Endothelial cell of umbilical vein (primary cell): ENCODE measurements at regions not wholly inside any gene's neighbourhood (a gene's known extent, or its start where the extent isn't known, plus 50 kb on each side); places are given as distances from the start of the nearest gene placed in this dataset.

ENCODE experiments used
- BruUV-seq: library from RNA; stranded (reverse); fragments of 400-500 nt; replicated peaks from 2 replicates; lab custom pipeline; 2021; lab: Mats Ljungman, UMichigan
- CTCF ChIA-PET: fragments of 300-600, 350-600 bp; sonication (Branson Sonifier 250); formaldehyde crosslinking; loops from one replicate; lab custom pipeline; 2021; ENCODE audit warnings: antibody characterized with exemption, inconsistent platforms; lab: Charles Lee
- POLR2A ChIA-PET: fragments of 300-600, 350-600 bp; sonication (Branson Sonifier 250); formaldehyde crosslinking; loops from one replicate; lab custom pipeline; 2021; ENCODE audit warnings: antibody characterized with exemption, inconsistent platforms; lab: Charles Lee
- DNase-seq: peaks from one replicate; pipeline ENCODE4 v3.0.0-alpha.2; 2011; ENCODE audit warnings: low read depth, low spot score
- FAIRE-seq: peaks from 2 replicates; lab custom pipeline; 2011; peaks lifted over from hg19 to GRCh38; lab: Jason Lieb, UNC
- H2AFZ ChIP-seq: 2 replicates; pipeline ENCODE4 v1.6.0; 2012; ENCODE audit warnings: low read depth, low read length, control low read depth, inconsistent platforms
- H3K27ac ChIP-seq: 2 replicates; pipeline ENCODE4 v1.5.1; 2011; ENCODE audit warnings: low read depth, mild to moderate bottlenecking, control low read depth, low read length, moderate library complexity; ENCODE audit not compliant: insufficient read depth
- H3K27me3 ChIP-seq, 2 experiments: 2 replicates each; pipeline versions ENCODE4 v1.6.0 to v1.6.1; 2011; ENCODE audit warnings: low read length in 2 of 2, mixed read lengths in 1 of 2; ENCODE audit not compliant: control insufficient read depth in 2 of 2, insufficient read depth in 2 of 2
- H3K36me3 ChIP-seq, 2 experiments: 2 replicates in 1 of 2; 3 replicates in 1 of 2; pipeline ENCODE4 v1.5.1; 2011; ENCODE audit warnings: low read length in 2 of 2, mild to moderate bottlenecking in 1 of 2, moderate library complexity in 1 of 2; ENCODE audit not compliant: control insufficient read depth in 2 of 2, insufficient read depth in 2 of 2; ENCODE audit errors: extremely low read depth in 1 of 2
- H3K4me1 ChIP-seq: 3 replicates; pipeline ENCODE4 v1.5.1; 2011; ENCODE audit warnings: mild to moderate bottlenecking, low read length; ENCODE audit not compliant: control insufficient read depth, insufficient read depth; ENCODE audit errors: extremely low read depth
- H3K4me2 ChIP-seq: 2 replicates; pipeline ENCODE4 v1.6.1; 2011; ENCODE audit warnings: low read length, control low read depth, mixed read lengths; ENCODE audit not compliant: insufficient read depth
- H3K4me3 ChIP-seq, 3 experiments: fragments of 200-600 bp in 1 of 3; sonication (generic), shearing (Covaris generic) in 1 of 3; replicated peaks in 1 of 3; 2 replicates each; pipeline ENCODE4 v1.5.1; 2011 to 2016; ENCODE audit warnings: control low read depth in 3 of 3, low read length in 3 of 3, mild to moderate bottlenecking in 2 of 3, inconsistent platforms in 1 of 3, low read depth in 1 of 3, moderate library complexity in 1 of 3; ENCODE audit not compliant: insufficient read depth in 1 of 3
- H3K79me2 ChIP-seq: 2 replicates; pipeline ENCODE4 v1.6.0; 2012; ENCODE audit warnings: low read length, inconsistent platforms; ENCODE audit not compliant: control insufficient read depth, insufficient read depth
- H3K9ac ChIP-seq: replicated peaks from 2 replicates; pipeline ENCODE3; 2011; ENCODE audit warnings: low read length, control low read depth; ENCODE audit not compliant: insufficient read depth; ENCODE audit errors: extremely low read depth
- H3K9me1 ChIP-seq: replicated peaks from 3 replicates; pipeline ENCODE4 v1.6.0; 2011; ENCODE audit warnings: mild to moderate bottlenecking, low read length; ENCODE audit not compliant: control insufficient read depth, insufficient read depth; ENCODE audit errors: extremely low read depth
- H3K9me3 ChIP-seq: replicated peaks from 2 replicates; pipeline ENCODE4 v1.5.1; 2012; ENCODE audit warnings: low read length, inconsistent platforms; ENCODE audit not compliant: control insufficient read depth, insufficient read depth
- H4K20me1 ChIP-seq: replicated peaks from 2 replicates; pipeline ENCODE3; 2011; ENCODE audit warnings: mild to moderate bottlenecking, low read length; ENCODE audit not compliant: control insufficient read depth, insufficient read depth; ENCODE audit errors: extremely low read depth
- CTCF ChIP-seq, 2 donors: IDR thresholded peaks; 1 replicate in 1 of 2; 2 replicates in 1 of 2; pipeline ENCODE4 v1.5.1; 2011; ENCODE audit warnings: low read length in 2 of 2, mild to moderate bottlenecking in 2 of 2, moderate library complexity in 2 of 2, control low read depth in 1 of 2, inconsistent platforms in 1 of 2, low read depth in 1 of 2; ENCODE audit not compliant: insufficient read depth in 1 of 2; ENCODE audit errors: extremely low read depth in 1 of 2
- EZH2 ChIP-seq: IDR thresholded peaks from 2 replicates; pipeline ENCODE4 v1.6.1; 2012; ENCODE audit warnings: borderline replicate concordance, low read depth, mild to moderate bottlenecking, moderate library complexity, low read length, inconsistent platforms; ENCODE audit not compliant: severe bottlenecking
- FOS ChIP-seq: IDR thresholded peaks from 2 replicates; pipeline ENCODE4 v1.6.1; 2011; ENCODE audit warnings: mild to moderate bottlenecking, low read length, moderate library complexity, borderline replicate concordance; ENCODE audit not compliant: insufficient read depth
- GATA2 ChIP-seq: IDR thresholded peaks from 2 replicates; pipeline ENCODE4 v1.7.0; 2011; ENCODE audit warnings: low read depth, mild to moderate bottlenecking, moderate library complexity, mixed read lengths, low read length; ENCODE audit not compliant: insufficient read length, insufficient read depth
- JUN ChIP-seq: IDR thresholded peaks from 2 replicates; pipeline ENCODE4 v1.6.1; 2011; ENCODE audit warnings: borderline replicate concordance, low read depth; ENCODE audit not compliant: insufficient read length, insufficient read depth
- MYC ChIP-seq: IDR thresholded peaks from one replicate; pipeline ENCODE4 v1.6.1; 2011; ENCODE audit warnings: mild to moderate bottlenecking, low read depth, low read length
- POLR2A ChIP-seq: IDR thresholded peaks from 2 replicates; pipeline ENCODE4 v1.6.1; 2012; ENCODE audit warnings: low read depth, mild to moderate bottlenecking, control low read depth, low read length
- POLR2AphosphoS5 ChIP-seq: IDR thresholded peaks from 2 replicates; pipeline ENCODE4 v1.6.1; 2012; ENCODE audit warnings: low read depth, mild to moderate bottlenecking, control low read depth, low read length, moderate library complexity; ENCODE audit not compliant: insufficient read depth
- dilution Hi-C: fragments of 300-500 bp; cut with MboI; formaldehyde crosslinking; loops from one replicate; pipeline ENCODE4 v1.15.0; 2019; ENCODE audit warnings: low sequenced_read_pairs; ENCODE audit not compliant: extremely low pct_ligation_motif_present
- intact Hi-C: fragments of 100-400 bp; cut with micrococcal nuclease; formaldehyde crosslinking; loops from one replicate; pipeline ENCODE4 v1.10.0; 2022
- TF ChIP-seq, protein P1 (sequence below): IDR thresholded peaks from 2 replicates; pipeline ENCODE4 v1.6.1; 2011; ENCODE audit not compliant: insufficient read depth, insufficient read length

DNA sequence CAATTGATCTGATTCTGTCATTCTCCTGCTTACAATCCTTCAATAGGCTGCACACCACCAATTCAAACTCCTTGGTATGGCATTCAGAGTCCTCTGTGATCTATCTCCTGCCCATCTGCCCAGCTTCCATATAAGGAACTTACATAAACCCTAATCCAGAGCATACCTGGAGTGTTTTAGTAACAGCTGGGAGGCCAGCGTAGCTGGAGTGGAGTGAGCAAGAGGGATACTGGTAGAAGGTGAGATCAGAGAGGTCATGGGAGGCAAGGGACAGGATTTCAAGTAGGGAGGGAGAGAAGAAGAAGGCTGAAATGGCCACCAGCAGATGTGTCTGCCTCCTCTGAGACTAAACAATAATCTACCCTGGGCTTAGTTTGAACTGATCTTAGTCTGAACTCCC lies 288.5 kb downstream of the MEF2C start:
- no TSS peak for BruUV-seq
- H3K27me3 ChIP-seq: no peaks in the 10 kb centered on the region
- DNase-seq (no peak), FAIRE-seq (no peak)
- dilution Hi-C loops: no loop called here
- H2AFZ ChIP-seq: no peak overlapping the region
- POLR2A ChIA-PET: no interaction called here
- no peak overlapping the region for H3K4me2 ChIP-seq
- intact Hi-C loops: no loop called here
- no peak overlapping the region for H3K27ac ChIP-seq
- no peaks in the 10 kb centered on the region for H3K9me3 ChIP-seq
- H3K4me1 ChIP-seq: no peaks in the 10 kb centered on the region
- H3K4me3 ChIP-seq: no peak overlapping the region
- H4K20me1 ChIP-seq: no peaks in the 10 kb centered on the region
- CTCF ChIA-PET: no interaction called here
- TF ChIP-seq, protein P1, sequence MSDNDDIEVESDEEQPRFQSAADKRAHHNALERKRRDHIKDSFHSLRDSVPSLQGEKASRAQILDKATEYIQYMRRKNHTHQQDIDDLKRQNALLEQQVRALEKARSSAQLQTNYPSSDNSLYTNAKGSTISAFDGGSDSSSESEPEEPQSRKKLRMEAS: no peak
- TF ChIP-seq EZH2: no peak
- no peak for TF ChIP-seq GATA2
- no peak for TF ChIP-seq MYC
- TF ChIP-seq POLR2AphosphoS5: no peak
- no peaks in the 10 kb centered on the region for H3K36me3 ChIP-seq
- H3K9ac ChIP-seq: no peak overlapping the region
- H3K79me2 ChIP-seq: no peaks in the 10 kb centered on the region
- no peaks in the 10 kb centered on the region for H3K9me1 ChIP-seq

DNA sequence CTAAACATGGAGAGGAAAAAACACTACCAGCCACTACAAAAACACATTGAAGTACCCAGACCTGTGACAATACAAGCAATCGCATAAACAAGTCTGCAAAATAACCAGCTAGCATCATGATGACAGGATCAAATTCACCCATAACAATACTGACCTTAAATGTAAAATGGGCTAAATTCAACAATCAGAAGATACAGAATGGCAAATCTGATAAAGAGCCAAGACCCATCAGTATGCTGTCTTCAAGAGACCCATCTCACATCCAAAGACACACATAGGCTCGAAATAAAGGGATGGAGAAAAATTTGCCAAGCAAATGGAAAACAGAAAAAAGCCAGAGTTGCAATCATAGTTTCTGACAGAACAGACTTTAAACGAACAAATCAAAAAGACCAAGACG lies 294.4 kb downstream of the MEF2C start:
- Histone ChIP-seq H3K27ac (no peak overlapping the region), H4K20me1 (no peaks in the 10 kb centered on the region), H3K79me2 (no peaks in the 10 kb centered on the region), H2AFZ (no peak overlapping the region), H3K4me1 (no peaks in the 10 kb centered on the region), H3K9me1 (no peaks in the 10 kb centered on the region), H3K36me3 (no peaks in the 10 kb centered on the region), H3K9ac (no peak overlapping the region), H3K27me3 (no peaks in the 10 kb centered on the region), H3K4me2 (no peak overlapping the region), H3K9me3 (no peaks in the 10 kb centered on the region), H3K4me3 (no peak overlapping the region)
- DNase-seq: no peak
- POLR2A ChIA-PET: no interaction called here
- no TSS peak for BruUV-seq
- dilution Hi-C loops: no loop called here
- CTCF ChIA-PET: no interaction called here
- intact Hi-C loops: no loop called here
- TF ChIP-seq POLR2AphosphoS5: no peak
- TF ChIP-seq, protein P1: no peak
- no peak for TF ChIP-seq FOS
- no peak for TF ChIP-seq GATA2
- no peak for TF ChIP-seq MYC
- no peak for TF ChIP-seq JUN
- TF ChIP-seq POLR2A: no peak
- TF ChIP-seq EZH2: no peak
- TF ChIP-seq CTCF (IDR thresholded peaks at IDR 0.05; ENCODE audit: extremely low read depth in 1 of 2, insufficient read depth in 1 of 2, low read depth in 1 of 2, low read length in 2 of 2): no peak
- no peak for FAIRE-seq
